ENCODE measurements at regions not wholly inside any gene's neighbourhood (a gene's known extent, or its start where the extent isn't known, plus 50 kb on each side); places are given as distances from the start of the nearest gene placed in this dataset.

- TF ChIP-seq, protein P1, sequence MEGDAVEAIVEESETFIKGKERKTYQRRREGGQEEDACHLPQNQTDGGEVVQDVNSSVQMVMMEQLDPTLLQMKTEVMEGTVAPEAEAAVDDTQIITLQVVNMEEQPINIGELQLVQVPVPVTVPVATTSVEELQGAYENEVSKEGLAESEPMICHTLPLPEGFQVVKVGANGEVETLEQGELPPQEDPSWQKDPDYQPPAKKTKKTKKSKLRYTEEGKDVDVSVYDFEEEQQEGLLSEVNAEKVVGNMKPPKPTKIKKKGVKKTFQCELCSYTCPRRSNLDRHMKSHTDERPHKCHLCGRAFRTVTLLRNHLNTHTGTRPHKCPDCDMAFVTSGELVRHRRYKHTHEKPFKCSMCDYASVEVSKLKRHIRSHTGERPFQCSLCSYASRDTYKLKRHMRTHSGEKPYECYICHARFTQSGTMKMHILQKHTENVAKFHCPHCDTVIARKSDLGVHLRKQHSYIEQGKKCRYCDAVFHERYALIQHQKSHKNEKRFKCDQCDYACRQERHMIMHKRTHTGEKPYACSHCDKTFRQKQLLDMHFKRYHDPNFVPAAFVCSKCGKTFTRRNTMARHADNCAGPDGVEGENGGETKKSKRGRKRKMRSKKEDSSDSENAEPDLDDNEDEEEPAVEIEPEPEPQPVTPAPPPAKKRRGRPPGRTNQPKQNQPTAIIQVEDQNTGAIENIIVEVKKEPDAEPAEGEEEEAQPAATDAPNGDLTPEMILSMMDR (IDR thresholded peaks at IDR 0.05; ENCODE audit: extremely low read depth in 1 of 2, insufficient read depth in 1 of 2, low read depth in 1 of 2, low read length in 2 of 2) = no peak
- no peak for TF ChIP-seq MAX (IDR thresholded peaks at IDR 0.05; ENCODE audit: insufficient read depth, insufficient read length)
- no peak for TF ChIP-seq EZH2 (IDR thresholded peaks at IDR 0.05; ENCODE audit: borderline replicate concordance, low read depth, low read length, severe bottlenecking)
Observed at GRCh38 chr2:57444752-57445430, 601.7 kb upstream of the VRK2 start.

Data from endothelial cell of umbilical vein (primary cell).